GM18868 (cell line): ENCODE measurements at regions not wholly inside any gene's neighbourhood (a gene's known extent, or its start where the extent isn't known, plus 50 kb on each side); places are given as distances from the start of the nearest gene placed in this dataset.

Source experiments
- ATAC-seq: cut with Tn5 transposase; IDR thresholded peaks from one replicate; pipeline ENCODE4 v1.9.1; 2021; ENCODE audit warnings: mild to moderate bottlenecking, moderate library complexity; ENCODE audit not compliant: unreplicated experiment

DNA sequence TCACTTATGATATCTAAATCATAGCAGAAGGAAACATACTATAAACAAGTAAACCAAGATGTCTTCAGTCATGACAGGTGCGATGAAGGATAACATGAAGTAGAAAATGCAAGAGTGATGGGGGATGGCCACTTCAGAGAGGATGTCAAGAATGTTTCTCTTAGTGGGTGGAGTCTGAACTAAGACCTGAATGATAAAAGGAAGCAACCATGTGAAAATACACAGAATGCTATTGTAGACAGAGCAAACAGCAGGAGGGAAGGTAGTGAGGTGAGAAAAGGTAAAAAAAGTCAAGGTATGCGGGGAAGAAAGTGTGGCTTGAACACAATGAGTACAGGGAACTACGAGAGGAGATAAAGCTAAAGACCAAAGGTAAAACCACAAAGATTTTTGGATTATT is 341.6 kb downstream of the FBXO15 start:
- ATAC-seq: no peak

DNA sequence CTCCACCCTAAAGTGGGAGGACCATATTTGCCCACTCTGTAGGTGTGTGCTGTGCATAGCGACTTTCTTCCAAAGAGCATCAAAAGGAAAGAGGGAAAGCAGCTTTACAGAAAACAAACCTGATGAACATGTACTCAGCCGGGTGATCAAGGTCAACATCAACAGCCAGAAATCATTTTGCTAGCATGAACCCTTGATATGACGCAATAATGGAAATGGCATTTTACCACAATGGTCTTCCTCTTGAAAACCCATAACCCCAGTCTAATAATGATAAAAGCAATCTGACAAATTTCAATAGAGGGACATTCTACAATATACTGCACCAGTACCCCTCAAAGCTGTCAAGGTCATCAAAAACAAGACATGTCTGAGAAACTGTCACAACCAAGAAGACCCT is 350.2 kb downstream of the FBXO15 start:
- no peak for ATAC-seq

DNA sequence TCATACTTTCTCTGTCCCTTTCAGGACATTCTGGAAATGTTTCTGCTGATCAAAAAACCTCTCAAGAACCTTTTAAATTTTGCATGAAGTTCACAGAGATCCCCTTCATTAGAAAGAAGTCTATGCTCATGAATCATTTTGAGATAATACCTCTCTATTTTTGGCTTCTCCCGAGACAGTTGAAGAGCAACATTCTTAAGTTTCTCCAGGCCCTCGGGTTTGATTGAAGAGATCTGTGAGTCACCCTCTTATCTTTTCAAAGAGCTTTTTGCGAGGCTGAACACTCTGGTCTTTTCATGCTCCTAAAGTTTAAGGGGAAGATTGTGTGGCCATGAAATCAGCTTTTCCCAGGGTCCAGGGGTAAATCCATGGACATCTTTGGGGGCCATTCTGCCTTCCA is 354.2 kb downstream of the FBXO15 start:
- ATAC-seq: no peak

DNA sequence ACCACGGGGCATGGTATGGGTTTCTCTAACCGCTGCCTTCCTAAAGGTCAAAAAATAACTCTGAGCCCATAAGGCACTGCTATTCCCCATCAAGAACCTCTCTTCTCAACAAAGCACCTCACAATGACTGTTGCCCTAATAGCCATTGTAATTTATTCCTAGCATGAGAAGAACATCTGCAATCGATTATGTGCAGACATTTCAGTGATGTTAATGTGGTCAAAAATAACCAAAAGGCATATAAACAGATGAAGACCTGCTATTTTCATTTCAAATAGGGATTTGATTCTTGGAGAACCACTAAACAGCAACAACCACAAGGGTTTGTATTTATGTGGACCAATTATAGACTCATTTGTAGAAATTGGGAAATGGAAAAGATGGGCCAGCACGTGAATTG is 356.6 kb downstream of the FBXO15 start:
- ATAC-seq: no peak

DNA sequence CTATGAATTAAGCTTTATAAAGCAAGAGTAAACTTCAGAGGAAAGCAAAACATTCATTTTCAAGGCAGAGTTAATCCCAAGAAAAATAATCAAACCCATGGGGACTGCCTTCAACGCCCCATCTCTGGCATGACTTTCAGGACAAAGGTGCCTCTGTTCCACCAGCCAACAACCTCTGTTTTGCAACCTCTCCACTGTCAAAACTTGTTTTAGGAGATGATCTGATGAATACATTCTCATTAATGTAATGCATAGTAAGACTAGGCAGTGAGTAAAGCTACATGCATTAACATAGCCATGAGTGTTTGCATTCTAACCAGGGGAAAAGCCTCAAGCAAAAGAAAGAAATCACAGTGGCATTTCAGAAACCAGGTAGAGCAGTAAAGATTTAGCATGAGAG is 357.0 kb downstream of the FBXO15 start:
- ATAC-seq: no peak

DNA sequence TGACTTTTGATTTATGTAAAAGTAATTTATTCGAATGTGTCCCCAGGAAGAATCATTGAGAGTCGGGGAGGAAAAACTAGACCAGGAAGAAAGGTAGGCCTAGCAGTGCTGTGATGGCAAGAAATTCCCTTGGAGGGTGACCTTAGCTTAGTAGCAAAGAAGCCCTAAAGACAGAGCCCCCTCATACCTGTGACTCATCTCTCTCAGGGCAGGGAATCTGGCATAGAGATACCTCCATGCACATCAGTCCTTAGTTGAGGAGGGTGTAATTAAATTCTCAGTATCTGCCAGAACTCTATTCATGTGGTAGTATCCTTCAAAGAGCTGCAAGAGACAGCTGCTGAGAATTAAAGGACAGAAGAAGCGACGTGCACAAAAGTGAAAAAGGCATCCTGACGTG is 360.3 kb downstream of the FBXO15 start:
- no peak for ATAC-seq

DNA sequence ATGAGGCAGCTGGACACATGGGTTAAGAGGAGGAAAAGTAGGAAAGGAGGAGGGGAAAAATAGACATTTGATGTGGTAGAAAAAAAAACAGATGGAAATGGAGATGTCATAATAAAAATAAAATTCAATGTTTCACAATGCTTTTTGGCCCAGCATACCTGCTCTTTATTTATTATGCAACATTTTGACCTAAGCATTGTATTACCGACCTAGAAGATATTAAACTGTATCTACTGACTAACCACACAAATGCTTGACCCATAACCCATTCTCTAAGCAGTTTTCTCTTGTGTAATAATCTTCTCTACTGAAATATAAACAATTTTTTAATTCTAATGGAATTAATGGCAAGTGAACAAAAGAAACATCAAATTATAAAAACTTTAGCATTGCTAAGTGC is 362.3 kb downstream of the FBXO15 start:
- ATAC-seq: no peak

DNA sequence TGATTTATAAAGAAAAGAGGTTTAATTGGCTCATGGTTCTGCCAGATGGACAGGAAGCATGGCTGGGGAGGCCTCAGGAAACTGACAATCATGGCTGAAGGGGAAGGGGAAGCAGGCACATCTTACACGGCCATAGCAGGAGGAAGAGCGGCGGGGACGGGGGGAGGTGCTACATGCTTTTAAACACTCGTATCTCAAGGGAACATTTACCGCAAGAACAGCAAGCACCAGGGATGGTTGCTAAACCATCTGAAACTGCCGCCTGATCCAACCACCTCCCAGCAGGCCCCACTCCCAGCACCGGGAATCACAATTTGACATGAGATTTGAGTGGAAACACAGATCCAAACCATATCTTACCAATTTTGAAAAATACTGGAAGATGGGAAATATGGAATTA is 362.8 kb downstream of the FBXO15 start:
- no peak for ATAC-seq

DNA sequence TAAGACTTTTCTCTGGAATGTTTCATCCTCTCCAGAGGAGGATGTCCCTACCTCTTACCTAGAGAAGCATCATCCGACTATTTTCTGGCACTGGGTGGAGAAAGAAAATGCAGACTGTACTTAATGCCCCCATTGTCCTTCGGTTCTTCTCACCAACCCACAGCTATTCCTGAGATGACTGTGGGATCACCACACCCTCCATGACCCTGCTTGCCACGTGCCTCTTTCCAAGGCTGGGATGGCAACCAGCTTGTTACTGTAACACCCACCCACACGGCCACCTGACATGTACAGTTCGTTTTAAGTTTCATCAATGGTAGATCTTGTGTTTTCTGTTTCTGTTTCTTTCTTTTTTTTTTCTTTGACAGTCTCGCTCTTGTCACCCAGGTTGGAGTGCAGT is 365.2 kb downstream of the FBXO15 start:
- no peak for ATAC-seq

DNA sequence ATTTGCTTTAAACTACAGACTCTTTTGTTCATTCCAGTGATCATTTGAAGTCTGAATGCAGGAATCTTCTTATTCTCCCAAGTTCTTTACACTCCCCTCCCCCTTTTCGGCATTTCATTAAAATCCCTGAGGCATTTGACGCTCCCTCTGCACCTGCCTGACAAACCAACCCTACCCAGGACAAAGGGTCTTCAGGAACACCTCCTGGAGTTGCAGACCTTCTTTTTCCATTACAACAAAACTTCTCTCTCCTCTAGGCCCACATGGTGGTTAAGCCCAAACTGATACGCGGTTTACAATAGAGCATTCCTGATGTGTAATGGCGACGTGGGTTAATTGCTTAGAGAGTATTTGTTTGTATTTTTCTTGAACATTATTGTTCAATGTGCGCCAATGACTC is 367.4 kb downstream of the FBXO15 start:
- no peak for ATAC-seq

DNA sequence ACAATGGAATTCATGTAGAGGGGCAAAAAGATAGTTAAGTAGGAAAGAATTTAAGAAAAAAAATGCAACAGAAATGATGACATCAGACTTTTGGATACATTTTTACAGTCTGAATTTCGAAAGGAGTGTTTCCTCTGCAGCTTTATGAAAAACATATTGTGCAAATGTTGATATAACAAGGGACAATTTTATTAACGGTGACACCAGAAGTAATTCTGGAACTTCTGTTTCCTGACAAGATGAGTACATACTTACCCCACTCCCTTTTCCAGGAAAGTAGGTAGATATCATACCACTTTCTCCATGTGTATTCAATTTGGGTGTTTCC is 369.6 kb downstream of the FBXO15 start:
- no peak for ATAC-seq

DNA sequence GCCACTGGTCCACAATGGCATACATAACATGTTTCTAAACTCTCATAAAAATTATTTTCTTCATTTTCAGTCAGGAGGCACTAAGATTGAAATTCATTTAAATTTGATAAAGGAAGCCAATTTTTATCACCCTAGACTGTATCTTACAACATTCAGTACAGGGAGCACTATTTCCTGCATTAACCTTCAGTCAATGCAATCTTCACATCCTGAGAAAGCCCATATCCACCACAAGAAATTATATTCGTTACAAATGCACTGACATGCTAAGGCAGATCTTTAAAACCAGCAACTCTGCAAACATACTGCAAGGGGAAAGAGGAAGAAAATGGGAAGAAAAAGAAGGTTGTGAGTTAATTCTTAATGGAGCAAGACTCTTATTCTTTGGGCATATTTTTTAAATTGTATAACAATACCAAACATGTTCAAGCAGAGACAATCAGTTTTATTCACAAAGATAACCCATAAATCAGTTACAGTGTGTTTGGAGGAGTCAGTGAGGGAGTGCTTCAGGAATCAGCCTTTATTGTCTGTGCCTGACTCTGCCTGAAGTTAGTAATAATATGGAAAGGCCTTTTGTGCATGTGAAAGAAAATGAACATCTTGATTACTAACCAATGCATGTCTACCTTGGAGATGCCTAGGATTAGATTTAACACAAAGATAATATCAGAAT is 370.1 kb downstream of the FBXO15 start:
- ATAC-seq: no peak

DNA sequence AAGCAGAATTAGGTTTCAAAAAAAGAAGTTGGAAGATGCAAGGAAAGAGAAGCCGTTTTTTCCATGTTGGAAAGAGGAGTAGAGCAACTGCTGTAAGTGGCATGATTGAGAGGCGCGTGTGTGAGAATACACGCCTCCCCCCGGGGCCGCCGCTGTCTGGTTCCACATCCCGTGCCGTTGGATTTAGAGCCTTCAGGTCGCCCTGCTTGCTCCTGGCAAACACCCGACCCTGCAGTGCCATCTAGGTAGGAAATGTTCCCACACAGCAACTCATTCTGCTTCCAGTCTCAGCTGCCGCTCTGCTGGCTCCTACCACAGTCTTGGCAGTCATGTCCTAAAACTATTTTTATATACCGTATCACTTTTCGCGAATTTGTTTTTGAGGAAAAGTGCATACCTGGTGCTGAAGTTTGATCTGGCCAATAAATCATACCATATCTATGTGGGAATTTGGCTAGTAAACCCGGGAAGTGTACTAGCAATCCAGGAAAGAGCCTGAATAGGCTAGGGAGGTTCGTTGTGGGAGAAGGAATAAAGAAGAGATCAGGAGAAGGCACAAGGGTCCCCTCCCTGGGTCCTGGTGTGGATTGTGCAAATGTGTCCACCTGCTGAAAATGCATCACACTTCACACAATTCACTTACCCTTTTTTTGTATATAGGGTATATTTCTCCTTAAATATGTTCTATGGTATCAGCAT is 372.7 kb downstream of the FBXO15 start:
- ATAC-seq: no peak

DNA sequence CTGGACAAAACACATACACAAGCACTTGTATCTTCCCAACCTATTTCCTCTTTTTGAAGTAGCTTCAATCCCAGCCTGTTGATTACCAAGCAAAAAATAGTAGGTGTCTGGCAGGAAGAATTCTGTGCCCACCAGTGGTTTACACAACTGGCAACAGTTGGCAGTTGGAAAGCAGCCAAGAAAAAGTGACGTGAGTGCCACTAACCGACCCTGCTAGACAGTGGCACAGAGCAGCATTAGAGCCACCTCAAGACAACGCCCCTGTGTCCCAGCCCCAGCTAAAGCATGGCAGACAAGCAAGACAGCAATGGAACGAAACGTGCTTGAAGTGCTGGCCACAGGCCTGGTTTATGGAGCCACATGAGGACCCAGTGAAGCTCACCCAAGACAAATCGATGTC is 379.6 kb downstream of the FBXO15 start:
- no peak for ATAC-seq

DNA sequence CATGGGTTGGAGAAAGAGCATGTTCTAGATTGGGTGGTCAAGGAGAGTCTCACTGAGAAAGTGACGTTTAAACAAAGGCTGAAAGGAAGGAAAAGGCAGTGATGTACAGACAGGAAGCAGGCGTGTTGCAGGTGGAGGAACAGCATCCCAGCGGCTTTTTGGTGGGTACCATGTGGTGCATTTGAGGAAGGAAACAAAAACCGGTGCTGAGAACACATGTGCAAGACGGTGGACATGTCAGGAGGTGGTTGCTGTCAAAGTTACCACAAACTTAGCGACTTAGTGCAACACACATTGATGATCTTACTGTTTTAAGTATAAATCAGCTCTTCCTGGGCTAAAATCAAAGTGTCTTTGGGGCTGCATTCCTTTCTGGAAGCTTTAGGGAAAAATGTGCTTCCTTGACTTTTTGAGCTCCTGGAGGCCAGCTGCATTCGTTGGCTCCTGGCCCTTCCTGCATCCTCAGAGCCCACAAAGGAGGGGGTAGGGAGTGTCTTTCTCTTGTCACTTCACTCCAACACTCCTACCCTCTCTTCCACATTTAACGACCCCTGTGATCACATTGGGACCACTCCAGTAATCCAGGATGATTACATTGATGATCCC is 380.6 kb downstream of the FBXO15 start:
- ATAC-seq: no peak

DNA sequence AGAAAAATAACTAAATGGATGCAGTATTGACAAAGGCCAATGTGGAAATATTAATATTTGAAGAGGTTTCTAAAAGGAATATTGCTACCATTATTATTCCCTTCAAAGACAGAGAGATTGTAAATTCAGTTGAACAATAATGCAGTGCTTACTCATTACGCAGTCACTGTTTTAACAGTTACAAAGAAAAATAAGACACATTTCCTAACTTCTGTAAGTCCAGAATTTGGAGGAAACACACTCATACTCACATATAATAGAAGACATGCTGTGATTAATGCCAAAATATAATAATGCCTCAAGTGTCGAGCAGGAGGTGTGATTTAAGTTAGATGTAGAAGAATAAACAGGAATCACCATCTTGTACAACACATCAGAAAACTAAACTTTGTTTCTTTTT is 389.2 kb downstream of the FBXO15 start:
- ATAC-seq: no peak

DNA sequence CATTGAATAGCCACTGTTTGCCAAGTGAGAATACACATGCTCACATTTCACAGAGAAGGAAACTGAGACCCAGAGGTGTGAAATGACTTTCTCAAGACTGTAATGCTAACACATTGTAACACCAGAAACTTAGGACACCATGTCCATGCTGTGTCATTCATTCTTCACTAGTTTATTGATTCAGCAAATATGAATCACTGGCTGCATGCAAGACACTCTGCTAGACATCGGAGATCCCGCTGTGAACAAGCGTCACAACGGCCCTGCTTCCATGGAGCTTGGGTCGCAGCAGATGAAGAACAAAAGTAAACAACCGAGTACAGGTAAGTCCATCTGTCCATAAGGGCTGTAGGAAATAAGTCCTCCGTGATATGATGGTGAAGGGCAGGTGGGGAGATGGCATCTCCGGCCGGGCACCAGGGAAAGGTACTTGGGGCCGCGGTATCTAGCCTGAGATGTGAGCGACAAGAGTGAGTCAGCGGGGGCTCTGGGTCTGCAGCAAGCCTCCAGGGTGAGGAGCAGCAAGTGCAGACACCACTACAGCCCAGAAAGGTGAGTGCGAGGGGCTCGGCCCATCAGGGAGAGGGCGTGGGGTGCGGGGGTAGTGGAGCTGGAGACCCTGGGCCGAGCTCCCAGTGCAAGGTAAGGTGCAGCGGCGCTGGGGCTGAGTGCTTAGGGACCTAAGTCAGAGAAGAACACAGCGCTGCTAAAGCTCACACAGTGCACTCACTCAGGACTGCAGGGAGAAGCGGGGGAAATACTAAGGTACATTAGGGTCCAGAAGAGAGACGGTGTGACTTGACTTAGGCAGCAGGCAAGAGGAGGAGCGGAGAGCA is 391.2 kb downstream of the FBXO15 start:
- no peak for ATAC-seq

DNA sequence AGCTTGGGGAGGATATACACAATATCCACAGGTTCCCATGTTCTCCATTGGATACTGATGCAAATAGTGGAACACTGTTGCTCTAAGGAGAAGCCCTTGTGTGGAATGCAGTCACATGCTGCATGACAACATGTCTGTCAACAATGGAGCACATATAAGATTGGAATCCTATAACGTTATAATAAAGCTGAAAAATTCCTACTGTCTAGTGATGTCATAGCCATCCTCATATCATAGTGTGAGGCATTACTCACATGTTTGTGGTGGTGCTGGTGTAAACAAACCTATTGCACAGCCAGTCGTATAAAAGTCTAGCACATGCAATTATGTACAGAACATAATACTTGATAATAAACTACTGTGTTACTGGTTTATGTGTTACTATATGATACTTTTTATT is 394.7 kb downstream of the FBXO15 start:
- ATAC-seq: no peak

DNA sequence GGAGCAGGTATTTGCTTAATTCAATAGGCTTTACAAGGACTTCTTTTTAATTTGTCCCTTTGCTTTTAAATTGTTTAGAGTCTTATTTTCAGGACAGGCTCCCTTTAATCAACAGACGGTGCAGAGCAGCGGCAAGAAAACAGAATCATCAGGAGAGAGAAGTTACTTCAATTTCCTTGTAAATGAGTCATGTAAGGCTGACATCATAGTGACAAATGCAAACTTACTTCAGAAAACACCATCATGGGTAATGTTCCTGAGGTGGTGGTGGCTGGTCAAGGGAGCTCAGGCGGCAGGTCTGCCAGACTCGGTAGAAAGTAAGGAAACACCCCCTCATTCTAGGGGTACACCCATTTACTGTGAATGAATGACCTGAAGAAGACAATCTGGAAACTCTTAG is 395.1 kb downstream of the FBXO15 start:
- no peak for ATAC-seq

DNA sequence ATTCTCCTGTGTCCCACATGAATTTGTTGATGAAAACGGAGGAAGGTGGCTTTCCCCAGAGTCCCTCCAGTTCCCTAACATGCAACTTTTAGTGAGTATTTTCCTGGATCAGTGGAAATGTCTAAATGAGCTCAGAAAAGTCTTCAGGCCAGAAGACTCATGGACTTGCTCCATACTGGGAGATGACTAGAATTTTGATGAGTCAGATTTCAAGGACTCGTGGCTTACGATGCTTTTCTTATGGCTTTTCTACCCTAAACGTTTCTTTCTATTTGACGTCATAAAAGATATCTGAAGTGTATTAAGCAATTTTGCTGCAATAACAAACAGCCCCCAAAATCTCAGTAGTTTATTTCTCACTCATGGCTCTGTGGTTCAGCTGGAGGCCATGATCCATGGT is 397.6 kb downstream of the FBXO15 start:
- no peak for ATAC-seq

DNA sequence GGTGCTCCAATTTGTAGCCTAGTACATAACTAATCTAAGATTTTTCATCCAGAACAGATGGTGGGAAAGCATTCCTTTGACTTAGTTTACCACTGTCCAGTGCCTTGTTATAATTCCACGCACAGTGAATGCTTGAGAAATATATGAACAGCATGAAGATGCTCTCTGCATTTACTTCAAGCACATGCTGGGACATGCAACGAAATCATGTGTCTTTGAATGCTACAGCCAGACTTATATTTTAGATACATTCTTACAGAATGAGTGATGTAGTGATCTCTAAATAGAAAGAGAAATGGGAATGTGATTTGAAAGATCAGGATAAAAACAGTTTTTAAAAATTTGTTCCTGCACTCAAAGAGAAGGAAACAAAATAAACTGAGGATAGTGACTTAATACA is 398.3 kb downstream of the FBXO15 start:
- ATAC-seq: no peak

DNA sequence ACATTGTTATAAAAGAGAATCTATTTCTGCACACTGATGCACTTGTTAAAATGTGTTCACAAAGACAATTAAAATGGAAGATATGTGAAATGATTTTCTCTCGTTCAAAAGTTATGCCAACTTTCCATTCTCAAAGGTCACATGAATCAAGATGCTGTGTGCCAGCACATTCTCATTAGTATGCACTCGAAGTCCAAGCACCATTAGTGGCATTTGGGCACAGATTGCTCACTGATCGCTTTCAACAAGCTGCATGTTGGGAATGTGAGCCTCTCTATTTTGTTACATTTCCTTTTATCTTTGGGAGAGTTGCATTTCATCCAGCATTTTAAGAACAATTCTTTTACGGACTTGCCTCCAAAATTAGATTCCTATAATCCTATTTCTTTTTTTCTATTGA is 398.9 kb downstream of the FBXO15 start:
- ATAC-seq: no peak
